ENCODE measurements at regions not wholly inside any gene's neighbourhood (a gene's known extent, or its start where the extent isn't known, plus 50 kb on each side); places are given as distances from the start of the nearest gene placed in this dataset.

- TF ChIP-seq CTCF (IDR thresholded peaks at IDR 0.05) (no peak), POLR2A (IDR thresholded peaks at IDR 0.05) (no peak), EP300 (IDR thresholded peaks at IDR 0.05) (no peak)
These were observed 362.7 kb downstream of the PTPRU start for GRCh38 chr1:29599071-29599470.

Data from upper lobe of left lung (tissue), 4 donors.